B cell (primary cell): ENCODE measurements at regions not wholly inside any gene's neighbourhood (a gene's known extent, or its start where the extent isn't known, plus 50 kb on each side); places are given as distances from the start of the nearest gene placed in this dataset.

ENCODE experiments used
- ATAC-seq: fragments of 200-7000 bp; cut with Tn5 transposase; one replicate; pipeline ENCODE4 v1.10.0; 2021; ENCODE audit warnings: low read depth, mild to moderate bottlenecking, moderate number of reproducible peaks, moderate library complexity
- CTCF ChIA-PET: fragments of 350-600 bp; sonication (Branson Sonifier 250); formaldehyde crosslinking; loops from one replicate; lab custom pipeline; 2021; ENCODE audit warnings: antibody characterized with exemption, inconsistent platforms; lab: Charles Lee
- POLR2A ChIA-PET: fragments of 350-600 bp; sonication (Branson Sonifier 250); formaldehyde crosslinking; loops from one replicate; lab custom pipeline; 2021; ENCODE audit warnings: antibody characterized with exemption; lab: Charles Lee
- DNase-seq: peaks from one replicate; pipeline ENCODE4 v3.0.0; 2013
- H2AFZ ChIP-seq: 2 replicates; pipeline ENCODE4 v1.6.1; 2012; ENCODE audit warnings: mild to moderate bottlenecking, low read depth, low read length; ENCODE audit not compliant: insufficient read depth, poor library complexity, severe bottlenecking
- H3K27ac ChIP-seq, 2 donors: 1 replicate in 1 of 2; 2 replicates in 1 of 2; pipeline ENCODE4 v1.5.1; 2012 to 2013; ENCODE audit warnings: low read length in 2 of 2, mild to moderate bottlenecking in 2 of 2, moderate library complexity in 1 of 2
- H3K27me3 ChIP-seq, 4 experiments: fragments of 200-600 bp in 1 of 4; sonication (generic) in 1 of 4; replicated peaks in 1 of 4; 1 replicate in 2 of 4; 2 replicates in 2 of 4; pipeline versions ENCODE4 v1.6.1 to v1.7.0; 2013 to 2016; ENCODE audit warnings: low read length in 3 of 4, mild to moderate bottlenecking in 2 of 4, mixed read lengths in 1 of 4, moderate library complexity in 1 of 4; ENCODE audit not compliant: insufficient read depth in 4 of 4, control insufficient read depth in 3 of 4; ENCODE audit errors: control extremely low read depth in 1 of 4
- H3K36me3 ChIP-seq, 2 experiments: replicated peaks in 1 of 2; 1 replicate in 1 of 2; 2 replicates in 1 of 2; pipeline versions ENCODE4 v1.6.1 to v1.7.1; 2013; ENCODE audit warnings: low read length in 1 of 2; ENCODE audit not compliant: insufficient read depth in 2 of 2, control insufficient read depth in 1 of 2; ENCODE audit errors: control extremely low read depth in 1 of 2, extremely low read depth in 1 of 2
- H3K4me1 ChIP-seq, 2 donors: fragments of 200-600 bp in 1 of 2; sonication (generic) in 1 of 2; 1 replicate in 1 of 2; 2 replicates in 1 of 2; pipeline versions ENCODE4 v1.5.1 to v1.6.1; 2013 to 2017; ENCODE audit warnings: low read length in 2 of 2; ENCODE audit not compliant: control insufficient read depth in 2 of 2, insufficient read depth in 2 of 2
- H3K4me2 ChIP-seq: replicated peaks from 2 replicates; pipeline ENCODE3; 2012; ENCODE audit warnings: mild to moderate bottlenecking, low read depth, low read length; ENCODE audit not compliant: poor library complexity, severe bottlenecking
- H3K4me3 ChIP-seq, 5 experiments: fragments of 200-600 bp in 1 of 5; sonication (generic) in 1 of 5; 1 replicate in 3 of 5; 2 replicates in 2 of 5; pipeline versions ENCODE4 v1.5.1 to v1.7.0; 2011 to 2016; ENCODE audit warnings: low read length in 4 of 5, mild to moderate bottlenecking in 4 of 5, low read depth in 2 of 5, control low read depth in 1 of 5, moderate library complexity in 1 of 5; ENCODE audit not compliant: insufficient read depth in 1 of 5; ENCODE audit errors: control extremely low read depth in 1 of 5, extremely low read depth in 1 of 5
- H3K79me2 ChIP-seq: fragments of 200-600 bp; sonication (generic); one replicate; pipeline ENCODE4 v1.6.0; 2016; ENCODE audit warnings: low read length; ENCODE audit not compliant: control insufficient read depth, insufficient read depth
- H3K9ac ChIP-seq: fragments of 200-600 bp; sonication (generic); 2 replicates; pipeline ENCODE4 v1.6.1; 2017; ENCODE audit warnings: mild to moderate bottlenecking, low read length, moderate library complexity
- H3K9me3 ChIP-seq, 3 donors: one replicate each; pipeline versions ENCODE4 v1.6.1 to v1.7.1; 2013; ENCODE audit warnings: low read length in 2 of 3; ENCODE audit not compliant: control insufficient read depth in 2 of 3, insufficient read depth in 1 of 3; ENCODE audit errors: control extremely low read depth in 1 of 3
- H4K20me1 ChIP-seq: 2 replicates; pipeline ENCODE4 v1.6.0; 2012; ENCODE audit warnings: mild to moderate bottlenecking, low read length; ENCODE audit not compliant: insufficient read depth, control insufficient read depth, poor library complexity, severe bottlenecking
- H3K27ac Mint-ChIP-seq: one replicate; pipeline ENCODE4 v1.8.0; 2021; ENCODE audit warnings: mixed read lengths
- H3K27me3 Mint-ChIP-seq: one replicate; pipeline ENCODE4 v1.8.0; 2021; ENCODE audit warnings: mixed read lengths
- H3K4me1 Mint-ChIP-seq: one replicate; pipeline ENCODE4 v1.8.0; 2021; ENCODE audit warnings: mixed read lengths
- H3K4me3 Mint-ChIP-seq: one replicate; pipeline ENCODE4 v1.8.0; 2021; ENCODE audit warnings: mixed read lengths
- H3K9me3 Mint-ChIP-seq: one replicate; pipeline ENCODE4 v1.8.0; 2022; ENCODE audit warnings: mixed read lengths; ENCODE audit not compliant: insufficient read depth
- EZH2 ChIP-seq: IDR thresholded peaks from 2 replicates; pipeline ENCODE4 v1.6.1; 2012; ENCODE audit warnings: borderline replicate concordance, low read depth, mild to moderate bottlenecking, moderate library complexity, low read length; ENCODE audit not compliant: insufficient read depth, poor library complexity, severe bottlenecking
- WGBS: methylation state at CpG from one replicate; pipeline ENCODE4 v1.1.5; 2013; ENCODE audit warnings: missing lambda C conversion rate; ENCODE audit not compliant: insufficient coverage; 5-methylcytosine and 5-hydroxymethylcytosine counted together
- intact Hi-C: fragments of 100-400 bp; cut with micrococcal nuclease; formaldehyde crosslinking; loops from one replicate; pipeline ENCODE4 v1.10.0; 2022
- TF ChIP-seq, protein P1 (sequence below): fragments of 200-600 bp; IDR thresholded peaks from one replicate; pipeline ENCODE4 v1.8.0; 2022; ENCODE audit warnings: antibody characterized with exemption, mild to moderate bottlenecking

DNA sequence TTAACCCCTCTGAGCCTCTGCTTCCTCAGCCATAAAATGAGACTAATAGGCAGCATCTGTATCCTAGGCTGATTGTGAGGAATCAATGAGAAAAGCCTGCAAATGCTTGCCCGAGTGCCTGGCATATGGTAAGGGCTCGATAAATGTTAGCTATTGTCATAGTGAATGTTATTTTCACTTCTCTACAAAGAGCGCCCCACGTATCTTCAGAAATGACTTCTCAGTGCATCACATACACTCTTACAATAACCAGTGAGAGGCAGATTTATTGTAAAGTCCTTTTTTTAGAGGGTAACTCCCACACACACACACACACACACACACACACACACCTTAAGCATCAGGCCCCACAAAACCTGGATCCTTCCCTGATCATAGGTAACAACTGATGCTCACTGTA is 60.5 kb upstream of the SPATA12 start:
- Mint-ChIP-seq H3K4me3 (no peak overlapping the region), H3K9me3 (no peaks in the 10 kb centered on the region), H3K4me1 (peaks cover 3% of the 10 kb centered on the region), H3K27me3 (peaks cover 20% of the 10 kb centered on the region), H3K27ac (no peak overlapping the region)
- Histone ChIP-seq H3K27me3 (peaks cover 0 to 9% (median under 1%) of the 10 kb centered on the region in 4 experiments), H3K79me2 (no peaks in the 10 kb centered on the region), H3K9ac (no peak overlapping the region), H3K4me3 (no peak overlapping the region), H3K9me3 (peaks cover 0 to 7% (median 0%) of the 10 kb centered on the region in 3 donors), H3K4me1 (no peaks in the 10 kb centered on the region), H3K36me3 (no peaks in the 10 kb centered on the region), H4K20me1 (no peaks in the 10 kb centered on the region), H2AFZ (no peak overlapping the region), H3K4me2 (no peak overlapping the region), H3K27ac (no peak overlapping the region)
- DNase-seq (no peak), ATAC-seq (no peak)
- no CpG with 5 or more reads among the region's 4 CpGs for WGBS
- ChIA-PET CTCF (interaction anchor here (1.0 to 4.0 kb wide), 3 partner anchors 12 to 298 kb away, joined by 3 to 24 read pairs (median 5); no protein-coding TSS in a partner anchor), POLR2A (interaction anchor here (0.7 kb wide), 1 partner anchor 298 kb away, joined by 3 read pairs; no protein-coding TSS in a partner anchor)
- intact Hi-C loops: no loop called here
- TF ChIP-seq EZH2: no peak
- TF ChIP-seq, protein P1, sequence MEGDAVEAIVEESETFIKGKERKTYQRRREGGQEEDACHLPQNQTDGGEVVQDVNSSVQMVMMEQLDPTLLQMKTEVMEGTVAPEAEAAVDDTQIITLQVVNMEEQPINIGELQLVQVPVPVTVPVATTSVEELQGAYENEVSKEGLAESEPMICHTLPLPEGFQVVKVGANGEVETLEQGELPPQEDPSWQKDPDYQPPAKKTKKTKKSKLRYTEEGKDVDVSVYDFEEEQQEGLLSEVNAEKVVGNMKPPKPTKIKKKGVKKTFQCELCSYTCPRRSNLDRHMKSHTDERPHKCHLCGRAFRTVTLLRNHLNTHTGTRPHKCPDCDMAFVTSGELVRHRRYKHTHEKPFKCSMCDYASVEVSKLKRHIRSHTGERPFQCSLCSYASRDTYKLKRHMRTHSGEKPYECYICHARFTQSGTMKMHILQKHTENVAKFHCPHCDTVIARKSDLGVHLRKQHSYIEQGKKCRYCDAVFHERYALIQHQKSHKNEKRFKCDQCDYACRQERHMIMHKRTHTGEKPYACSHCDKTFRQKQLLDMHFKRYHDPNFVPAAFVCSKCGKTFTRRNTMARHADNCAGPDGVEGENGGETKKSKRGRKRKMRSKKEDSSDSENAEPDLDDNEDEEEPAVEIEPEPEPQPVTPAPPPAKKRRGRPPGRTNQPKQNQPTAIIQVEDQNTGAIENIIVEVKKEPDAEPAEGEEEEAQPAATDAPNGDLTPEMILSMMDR: no peak

DNA sequence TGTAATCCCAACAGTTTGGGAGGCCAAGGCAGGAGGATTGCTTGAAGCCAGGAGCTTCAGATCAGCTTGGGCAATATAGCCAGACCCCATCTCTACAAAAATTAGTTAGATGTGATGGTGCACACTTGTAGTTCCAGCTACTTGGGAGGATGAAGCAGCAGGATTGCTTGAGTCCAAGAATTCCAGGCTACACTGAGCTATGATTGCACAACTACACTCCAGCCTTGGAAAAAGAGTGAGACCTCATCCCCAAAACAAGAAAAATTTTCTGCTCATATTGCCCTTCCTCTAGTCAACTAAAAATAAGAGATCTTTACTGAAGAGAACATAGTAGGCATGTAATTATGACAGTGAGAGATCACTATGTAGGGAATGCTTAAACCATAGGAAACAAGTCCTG is 60.9 kb upstream of the SPATA12 start:
- H3K4me2 ChIP-seq: no peak overlapping the region
- CTCF ChIA-PET: interaction anchor here (1.0 to 4.0 kb wide), 3 partner anchors 11 to 297 kb away, joined by 3 to 24 read pairs (median 5); no protein-coding TSS in a partner anchor
- intact Hi-C loops: no loop called here
- Mint-ChIP-seq H3K4me1 (peaks cover 3% of the 10 kb centered on the region), H3K4me3 (no peak overlapping the region), H3K27ac (no peak overlapping the region), H3K27me3 (peaks cover 18% of the 10 kb centered on the region), H3K9me3 (no peaks in the 10 kb centered on the region)
- TF ChIP-seq, protein P1: no peak
- TF ChIP-seq EZH2: no peak
- peaks cover 0 to 7% (median 0%) of the 10 kb centered on the region in 3 donors for H3K9me3 ChIP-seq
- H3K4me1 ChIP-seq: no peaks in the 10 kb centered on the region
- no peaks in the 10 kb centered on the region for H4K20me1 ChIP-seq
- H2AFZ ChIP-seq: no peak overlapping the region
- peaks cover 0 to 9% (median 0%) of the 10 kb centered on the region in 4 experiments for H3K27me3 ChIP-seq
- H3K27ac ChIP-seq: no peak overlapping the region
- ATAC-seq (no peak), DNase-seq (no peak)
- POLR2A ChIA-PET: interaction anchor here (0.7 kb wide), 1 partner anchor 297 kb away, joined by 3 read pairs; no protein-coding TSS in a partner anchor
- no peak overlapping the region for H3K9ac ChIP-seq
- H3K4me3 ChIP-seq: no peak overlapping the region
- no peaks in the 10 kb centered on the region for H3K36me3 ChIP-seq
- no peaks in the 10 kb centered on the region for H3K79me2 ChIP-seq
